MM.1S (cell line): ENCODE measurements at regions not wholly inside any gene's neighbourhood (a gene's known extent, or its start where the extent isn't known, plus 50 kb on each side); places are given as distances from the start of the nearest gene placed in this dataset.

Experiments
- EZH2 ChIP-seq: fragments of 300-600 bp; sonication (generic); optimal IDR thresholded peaks from 2 replicates; pipeline ENCODE3; 2017; ENCODE audit warnings: low read depth, mild to moderate bottlenecking, antibody characterized with exemption, low read length, mixed read lengths
- TF ChIP-seq, protein P1 (sequence below): fragments of 300-600 bp; sonication (generic); IDR thresholded peaks from 2 replicates; pipeline ENCODE4 v1.5.1; 2016; ENCODE audit warnings: antibody characterized with exemption, low read length, mixed read lengths

DNA sequence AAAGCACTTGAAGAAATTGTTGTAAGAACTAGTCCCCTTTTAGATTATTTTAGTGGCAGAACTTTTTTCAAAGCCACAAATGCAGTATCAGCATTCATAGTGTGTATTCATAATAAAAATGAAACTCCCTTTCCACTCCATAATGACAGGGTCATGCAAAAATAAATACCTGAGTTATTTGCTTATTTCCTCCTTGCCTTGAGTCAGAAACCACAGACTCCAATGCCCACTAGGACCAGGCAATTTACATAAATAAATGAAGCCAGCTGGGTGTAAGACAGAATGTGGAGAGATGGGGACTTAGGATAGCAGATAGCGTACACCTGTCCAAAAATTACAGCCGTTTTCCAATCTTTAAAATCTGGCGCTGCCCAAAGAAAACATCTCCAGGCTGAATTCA lies 417.8 kb downstream of the TMEM161B start:
- TF ChIP-seq, protein P1, sequence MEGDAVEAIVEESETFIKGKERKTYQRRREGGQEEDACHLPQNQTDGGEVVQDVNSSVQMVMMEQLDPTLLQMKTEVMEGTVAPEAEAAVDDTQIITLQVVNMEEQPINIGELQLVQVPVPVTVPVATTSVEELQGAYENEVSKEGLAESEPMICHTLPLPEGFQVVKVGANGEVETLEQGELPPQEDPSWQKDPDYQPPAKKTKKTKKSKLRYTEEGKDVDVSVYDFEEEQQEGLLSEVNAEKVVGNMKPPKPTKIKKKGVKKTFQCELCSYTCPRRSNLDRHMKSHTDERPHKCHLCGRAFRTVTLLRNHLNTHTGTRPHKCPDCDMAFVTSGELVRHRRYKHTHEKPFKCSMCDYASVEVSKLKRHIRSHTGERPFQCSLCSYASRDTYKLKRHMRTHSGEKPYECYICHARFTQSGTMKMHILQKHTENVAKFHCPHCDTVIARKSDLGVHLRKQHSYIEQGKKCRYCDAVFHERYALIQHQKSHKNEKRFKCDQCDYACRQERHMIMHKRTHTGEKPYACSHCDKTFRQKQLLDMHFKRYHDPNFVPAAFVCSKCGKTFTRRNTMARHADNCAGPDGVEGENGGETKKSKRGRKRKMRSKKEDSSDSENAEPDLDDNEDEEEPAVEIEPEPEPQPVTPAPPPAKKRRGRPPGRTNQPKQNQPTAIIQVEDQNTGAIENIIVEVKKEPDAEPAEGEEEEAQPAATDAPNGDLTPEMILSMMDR, result no peak
- TF ChIP-seq EZH2, result no peak
